ENCODE measurements at regions not wholly inside any gene's neighbourhood (a gene's known extent, or its start where the extent isn't known, plus 50 kb on each side); places are given as distances from the start of the nearest gene placed in this dataset.

GRCh38 chr7:118057404-118057803 is 126.6 kb upstream of the LSM8 start:
- Histone ChIP-seq H3K4me1 (ENCODE audit: control insufficient read depth, insufficient read depth, low read length) (no peaks in the 10 kb centered on the region; the same call in 1 of the 2 replicates), H3K27me3 (replicated peaks in 1 of 2; ENCODE audit: control insufficient read depth in 2 of 2, insufficient read depth in 2 of 2, low read length in 1 of 2) (no peaks in the 10 kb centered on the region), H3K79me2 (ENCODE audit: control insufficient read depth, insufficient read depth, low read length) (no peaks in the 10 kb centered on the region), H3K9me3 (replicated peaks; ENCODE audit: control insufficient read depth, insufficient read depth, low read length) (no peaks in the 10 kb centered on the region), H4K20me1 (ENCODE audit: control insufficient read depth, insufficient read depth) (no peaks in the 10 kb centered on the region), H3K27ac (ENCODE audit: control insufficient read depth, insufficient read depth) (no peak overlapping the region), H3K4me2 (ENCODE audit: control insufficient read depth, insufficient read depth) (no peak overlapping the region), H2AFZ (ENCODE audit: control insufficient read depth, low read depth, low read length) (no peak overlapping the region), H3K9ac (ENCODE audit: control insufficient read depth, insufficient read depth, low read length) (no peak overlapping the region), H3K36me3 (ENCODE audit: control insufficient read depth in 2 of 2, insufficient read depth in 2 of 2, low read length in 1 of 2) (no peaks in the 10 kb centered on the region), H3K4me3 (no peak overlapping the region)
- no peak for TF ChIP-seq PRDM15 (CRISPR knock-in tag; IDR thresholded peaks at IDR 0.05)
- TF ChIP-seq TCF12 (IDR thresholded peaks at IDR 0.05; ENCODE audit: low read depth, low read length) = no peak
- no peak for TF ChIP-seq ATF3 (IDR thresholded peaks at IDR 0.05; ENCODE audit: borderline replicate concordance, extremely low read depth, low read depth, low read length)
- TF ChIP-seq RB1 (IDR thresholded peaks at IDR 0.05; ENCODE audit: borderline replicate concordance) = no peak
- TF ChIP-seq EP300 (IDR thresholded peaks at IDR 0.05; ENCODE audit: borderline replicate concordance in 1 of 2, control insufficient read depth in 1 of 2, low read depth in 2 of 2, low read length in 2 of 2) = no peak
- no peak for TF ChIP-seq DPF2 (IDR thresholded peaks at IDR 0.05)
- TF ChIP-seq TARDBP (IDR thresholded peaks at IDR 0.05; ENCODE audit: borderline replicate concordance) = no peak
- TF ChIP-seq NFXL1 (IDR thresholded peaks at IDR 0.05; ENCODE audit: borderline replicate concordance) = no peak
- ChIA-PET RAD21 (ENCODE audit: unreplicated experiment) (no interaction called here), POLR2A (no interaction called here), SMC1A (ENCODE audit: uncharacterized antibody, unreplicated experiment) (interaction anchor here (0.8 to 1.8 kb wide), 2 partner anchors 12 to 23 kb away, joined by 3 to 5 read pairs; no protein-coding TSS in a partner anchor), CTCF (interaction anchor here (1.1 to 1.9 kb wide), 3 partner anchors 11 to 91 kb away, joined by 3 to 4 read pairs (median 3); no protein-coding TSS in a partner anchor)
- 26% methylated on average over 5 of the region's 5 CpGs for WGBS (ENCODE audit: insufficient coverage, insufficient replicate concordance, low lambda C conversion rate, missing lambda C conversion rate)
- ATAC-seq = no peak
- no TSS peak for BruUV-seq (replicated peaks)
- in situ Hi-C loops (cut with MboI) (no loop called here), intact Hi-C loops (cut with micrococcal nuclease; ENCODE audit: unreplicated experiment) (no loop called here)
- no peak for DNase-seq (ENCODE audit: low read depth, low spot score)
- FAIRE-seq = no peak
